PC-9 (cell line): ENCODE measurements at regions not wholly inside any gene's neighbourhood (a gene's known extent, or its start where the extent isn't known, plus 50 kb on each side); places are given as distances from the start of the nearest gene placed in this dataset.

Experiments used
- BruUV-seq: library from RNA; stranded (reverse); fragments of 400-500 nt; replicated peaks from 2 replicates; lab custom pipeline; 2021; lab: Mats Ljungman, UMichigan
- CTCF ChIA-PET: fragments of 300-600 bp; sonication (Branson Sonifier 250); formaldehyde crosslinking; loops from one replicate; lab custom pipeline; 2022; ENCODE audit warnings: antibody characterized with exemption; lab: Charles Lee
- POLR2A ChIA-PET: fragments of 300-600 bp; sonication (Branson Sonifier 250); formaldehyde crosslinking; loops from one replicate; lab custom pipeline; 2022; ENCODE audit warnings: antibody characterized with exemption; ENCODE audit not compliant: unreplicated experiment; lab: Charles Lee
- DNase-seq, 2 experiments: peaks; one replicate each; pipeline versions ENCODE4 v3.0.0 to v3.0.0-alpha.2; 2015 to 2022; ENCODE audit warnings: mixed read lengths in 1 of 2
- H2AFZ ChIP-seq: fragments of 200-600 bp; sonication (generic); 2 replicates; pipeline ENCODE4 v1.8.1; 2017; ENCODE audit warnings: antibody characterized with exemption
- H3F3A ChIP-seq: fragments of 200-600 bp; sonication (generic); 2 replicates; pipeline ENCODE4 v1.8.1; 2017; ENCODE audit warnings: antibody characterized with exemption, mild to moderate bottlenecking, low read depth; ENCODE audit not compliant: insufficient read depth
- H3K27ac ChIP-seq: fragments of 200-600 bp; sonication (generic); 2 replicates; pipeline ENCODE4 v1.6.1; 2016; ENCODE audit warnings: mixed run types
- H3K27me3 ChIP-seq: fragments of 200-600 bp; sonication (generic); 2 replicates; pipeline ENCODE4 v1.6.1; 2016; ENCODE audit warnings: low read depth, mixed run types; ENCODE audit not compliant: insufficient read depth
- H3K36me3 ChIP-seq: fragments of 200-600 bp; sonication (generic); 2 replicates; pipeline ENCODE4 v1.6.1; 2016; ENCODE audit warnings: low read depth, mixed run types
- H3K4me1 ChIP-seq: fragments of 200-600 bp; sonication (generic); replicated peaks from 2 replicates; pipeline ENCODE4 v1.6.1; 2016; ENCODE audit warnings: mixed run types; ENCODE audit not compliant: insufficient read depth
- H3K4me2 ChIP-seq: fragments of 200-600 bp; sonication (generic); 2 replicates; pipeline ENCODE4 v1.6.1; 2017; ENCODE audit warnings: mixed run types
- H3K4me3 ChIP-seq: fragments of 200-600 bp; sonication (generic); 2 replicates; pipeline ENCODE4 v1.6.1; 2016; ENCODE audit warnings: mixed run types
- H3K79me2 ChIP-seq: fragments of 200-600 bp; sonication (generic); 2 replicates; pipeline ENCODE4 v1.6.1; 2017; ENCODE audit warnings: low read depth, mixed run types
- H3K9me2 ChIP-seq: fragments of 200-600 bp; sonication (generic); 2 replicates; pipeline ENCODE4 v1.8.1; 2017; ENCODE audit warnings: mild to moderate bottlenecking; ENCODE audit not compliant: insufficient read depth
- H3K9me3 ChIP-seq: fragments of 200-600 bp; sonication (generic); 2 replicates; pipeline ENCODE4 v1.8.1; 2016; ENCODE audit warnings: low read depth; ENCODE audit not compliant: insufficient read depth
- H4K20me1 ChIP-seq: fragments of 200-600 bp; sonication (generic); 2 replicates; pipeline ENCODE4 v1.8.1; 2017; ENCODE audit not compliant: insufficient read depth
- EZH2 ChIP-seq: fragments of 200-600 bp; sonication (generic); IDR thresholded peaks from 2 replicates; pipeline ENCODE4 v1.8.0; 2017; ENCODE audit warnings: antibody characterized with exemption, low read depth
- intact Hi-C: fragments of 100-400 bp; cut with micrococcal nuclease; formaldehyde crosslinking; loops from one replicate; pipeline ENCODE4 v1.10.0; 2022; ENCODE audit not compliant: unreplicated experiment
- TF ChIP-seq, protein P1 (sequence below): fragments of 200-600 bp; sonication (generic); conservative IDR thresholded peaks from 2 replicates; pipeline ENCODE4 v1.6.1; 2017; ENCODE audit warnings: mixed run types, antibody characterized with exemption, mild to moderate bottlenecking, moderate library complexity

DNA sequence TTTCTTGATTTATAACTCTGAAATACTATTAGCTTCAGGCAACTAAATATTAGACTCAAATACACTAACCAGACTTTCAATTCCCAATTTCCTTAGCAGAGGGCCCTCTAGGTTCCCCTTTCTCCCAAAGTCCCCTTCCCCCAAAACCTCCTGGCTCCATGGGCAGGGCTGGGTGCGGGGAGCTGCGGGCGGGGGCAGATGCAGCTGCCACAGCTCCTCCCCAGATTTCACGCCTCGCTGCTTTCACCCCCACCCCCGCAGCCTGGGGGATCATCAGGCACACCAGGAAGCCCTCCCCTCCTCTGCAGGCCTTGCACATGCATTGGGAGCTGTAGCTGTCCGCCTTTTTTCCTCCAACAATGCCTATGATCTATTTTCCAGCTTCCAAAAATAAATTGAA, 82.8 kb upstream of the SPATA31C2 start:
- no peaks in the 10 kb centered on the region for H3K4me1 ChIP-seq
- CTCF ChIA-PET: no interaction called here
- TF ChIP-seq, protein P1, sequence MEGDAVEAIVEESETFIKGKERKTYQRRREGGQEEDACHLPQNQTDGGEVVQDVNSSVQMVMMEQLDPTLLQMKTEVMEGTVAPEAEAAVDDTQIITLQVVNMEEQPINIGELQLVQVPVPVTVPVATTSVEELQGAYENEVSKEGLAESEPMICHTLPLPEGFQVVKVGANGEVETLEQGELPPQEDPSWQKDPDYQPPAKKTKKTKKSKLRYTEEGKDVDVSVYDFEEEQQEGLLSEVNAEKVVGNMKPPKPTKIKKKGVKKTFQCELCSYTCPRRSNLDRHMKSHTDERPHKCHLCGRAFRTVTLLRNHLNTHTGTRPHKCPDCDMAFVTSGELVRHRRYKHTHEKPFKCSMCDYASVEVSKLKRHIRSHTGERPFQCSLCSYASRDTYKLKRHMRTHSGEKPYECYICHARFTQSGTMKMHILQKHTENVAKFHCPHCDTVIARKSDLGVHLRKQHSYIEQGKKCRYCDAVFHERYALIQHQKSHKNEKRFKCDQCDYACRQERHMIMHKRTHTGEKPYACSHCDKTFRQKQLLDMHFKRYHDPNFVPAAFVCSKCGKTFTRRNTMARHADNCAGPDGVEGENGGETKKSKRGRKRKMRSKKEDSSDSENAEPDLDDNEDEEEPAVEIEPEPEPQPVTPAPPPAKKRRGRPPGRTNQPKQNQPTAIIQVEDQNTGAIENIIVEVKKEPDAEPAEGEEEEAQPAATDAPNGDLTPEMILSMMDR: no peak
- TF ChIP-seq EZH2: no peak
- no peak overlapping the region for H3K4me3 ChIP-seq
- no peaks in the 10 kb centered on the region for H3K27me3 ChIP-seq
- H3K9me3 ChIP-seq: no peaks in the 10 kb centered on the region
- no peaks in the 10 kb centered on the region for H3K36me3 ChIP-seq
- BruUV-seq: no TSS peak
- no peaks in the 10 kb centered on the region for H3F3A ChIP-seq
- H2AFZ ChIP-seq: no peak overlapping the region
- no peak overlapping the region for H3K4me2 ChIP-seq
- no peak overlapping the region for H3K27ac ChIP-seq
- no peaks in the 10 kb centered on the region for H3K9me2 ChIP-seq
- intact Hi-C loops: no loop called here
- H4K20me1 ChIP-seq: no peaks in the 10 kb centered on the region
- no peak for DNase-seq
- H3K79me2 ChIP-seq: no peaks in the 10 kb centered on the region
- POLR2A ChIA-PET: interaction anchor here (0.6 kb wide), 1 partner anchor 84 kb away, joined by 12 read pairs; no protein-coding TSS in a partner anchor

DNA sequence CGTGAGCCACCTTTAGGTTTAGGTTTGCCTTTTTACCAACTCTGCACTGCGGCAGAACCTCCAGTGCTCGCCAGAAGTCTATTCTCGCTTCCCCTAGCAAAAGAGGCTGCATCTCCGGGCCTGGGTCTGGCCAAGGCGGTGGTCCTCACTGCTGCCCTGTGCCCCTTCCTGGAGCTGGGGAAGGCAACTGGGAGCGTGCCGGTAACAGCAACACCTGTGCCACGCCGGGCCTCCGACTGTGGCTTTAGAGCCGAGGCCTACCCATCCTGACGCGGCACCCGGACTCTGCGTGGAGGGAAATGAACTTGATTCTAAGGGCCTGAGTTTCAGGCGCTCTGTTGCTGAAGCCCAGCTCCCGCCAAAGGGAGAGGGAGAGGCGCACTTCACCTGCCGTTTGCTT, 82.4 kb upstream of the SPATA31C2 start:
- H3K9me2 ChIP-seq: no peaks in the 10 kb centered on the region
- no peak overlapping the region for H2AFZ ChIP-seq
- no peak overlapping the region for H3K4me2 ChIP-seq
- H3K36me3 ChIP-seq: no peaks in the 10 kb centered on the region
- no TSS peak for BruUV-seq
- DNase-seq: no peak
- no peaks in the 10 kb centered on the region for H3K9me3 ChIP-seq
- H4K20me1 ChIP-seq: no peaks in the 10 kb centered on the region
- intact Hi-C loops: no loop called here
- H3K4me1 ChIP-seq: no peaks in the 10 kb centered on the region
- H3K79me2 ChIP-seq: no peaks in the 10 kb centered on the region
- no peaks in the 10 kb centered on the region for H3F3A ChIP-seq
- POLR2A ChIA-PET: interaction anchor here (0.6 kb wide), 1 partner anchor 85 kb away, joined by 12 read pairs; no protein-coding TSS in a partner anchor
- H3K4me3 ChIP-seq: no peak overlapping the region
- CTCF ChIA-PET: no interaction called here
- H3K27ac ChIP-seq: no peak overlapping the region
- H3K27me3 ChIP-seq: no peaks in the 10 kb centered on the region
- no peak for TF ChIP-seq EZH2
- TF ChIP-seq, protein P1: no peak

DNA sequence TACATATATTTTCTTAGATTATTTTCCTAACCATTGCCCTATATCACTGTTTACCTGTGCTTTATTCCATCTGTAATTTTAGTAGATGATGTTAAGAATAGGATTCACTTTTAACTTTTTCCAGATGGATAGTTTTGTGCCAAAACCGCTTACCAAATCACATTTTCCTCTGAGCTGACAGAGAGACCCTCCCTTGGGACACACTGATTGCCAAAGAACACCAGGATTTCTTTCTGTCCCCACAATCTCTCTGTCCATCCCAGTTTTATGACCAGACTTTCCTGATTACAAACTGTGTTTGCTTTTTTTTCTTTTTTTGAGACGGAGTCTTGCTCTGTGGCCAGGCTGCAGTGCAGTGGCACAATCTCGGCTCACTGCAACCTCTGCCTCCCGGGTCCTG, 81.3 kb upstream of the SPATA31C2 start:
- BruUV-seq: no TSS peak
- Histone ChIP-seq H4K20me1 (no peaks in the 10 kb centered on the region), H3K4me1 (no peaks in the 10 kb centered on the region), H3K79me2 (no peaks in the 10 kb centered on the region), H3K27me3 (no peaks in the 10 kb centered on the region), H3F3A (no peaks in the 10 kb centered on the region), H3K36me3 (no peaks in the 10 kb centered on the region), H3K9me2 (no peaks in the 10 kb centered on the region), H3K27ac (no peak overlapping the region), H3K9me3 (no peaks in the 10 kb centered on the region), H2AFZ (no peak overlapping the region), H3K4me2 (no peak overlapping the region), H3K4me3 (no peak overlapping the region)
- intact Hi-C loops: no loop called here
- DNase-seq: no peak
- POLR2A ChIA-PET: no interaction called here
- TF ChIP-seq, protein P1: no peak
- no peak for TF ChIP-seq EZH2
- CTCF ChIA-PET: no interaction called here
